Right lobe of liver (tissue), 6 donors: ENCODE measurements at regions not wholly inside any gene's neighbourhood (a gene's known extent, or its start where the extent isn't known, plus 50 kb on each side); places are given as distances from the start of the nearest gene placed in this dataset.
"Not testable (repeated sequence)": the region's sequence is repeated elsewhere in the genome, so short reads cannot be mapped to it uniquely, and the experiment has no call there.

Experiments
- ATAC-seq, 4 donors: fragments of 200-7000 bp; cut with Tn5 transposase; one replicate each; pipeline ENCODE4 v1.9.1; 2020; ENCODE audit warnings: mild to moderate bottlenecking in 4 of 4, moderate library complexity in 4 of 4
- DNase-seq, 3 donors: peaks; one replicate each; pipeline ENCODE4 v3.0.0-alpha.2; 2020
- H3K27ac ChIP-seq, 3 donors: fragments of 200-600 bp; one replicate each; pipeline ENCODE4 v1.8.0; 2022
- H3K27me3 ChIP-seq, 2 donors: fragments of 200-600 bp; one replicate each; pipeline ENCODE4 v1.8.0; 2022
- H3K36me3 ChIP-seq, 4 donors: fragments of 200-600 bp; sonication (generic) in 1 of 4; one replicate each; pipeline versions ENCODE4 v1.5.1 to v1.8.0; 2017 to 2022; ENCODE audit warnings: control low read depth in 1 of 4
- H3K4me1 ChIP-seq, 4 donors: fragments of 200-600 bp; sonication (generic) in 1 of 4; one replicate each; pipeline versions ENCODE4 v1.5.1 to v1.8.0; 2017 to 2022; ENCODE audit warnings: control low read depth in 1 of 4
- H3K4me3 ChIP-seq, 3 donors: fragments of 200-600 bp; one replicate each; pipeline ENCODE4 v1.8.0; 2022
- H3K9me3 ChIP-seq, 4 donors: fragments of 200-600 bp; sonication (generic) in 1 of 4; one replicate each; pipeline versions ENCODE4 v1.5.1 to v1.8.0; 2017 to 2022; ENCODE audit warnings: control low read depth in 1 of 4
- CTCF ChIP-seq, 4 donors: fragments of 200-600 bp in 3 of 4; fragments of 450-650 bp in 1 of 4; IDR thresholded peaks; one replicate each; pipeline versions ENCODE4 v1.5.1 to v1.8.0; 2016 to 2022; ENCODE audit warnings: antibody characterized with exemption in 4 of 4, mild to moderate bottlenecking in 2 of 4
- POLR2A ChIP-seq: fragments of 450-650 bp; IDR thresholded peaks from one replicate; pipeline ENCODE4 v1.6.1; 2017; ENCODE audit warnings: antibody characterized with exemption, mild to moderate bottlenecking
- WGBS: methylation state at CpG from one replicate; pipeline ENCODE4 v1.1.6; 2018; ENCODE audit warnings: low coverage, low lambda C conversion rate; ENCODE audit not compliant: insufficient coverage; ENCODE audit errors: missing lambda C conversion rate; 5-methylcytosine and 5-hydroxymethylcytosine counted together
- intact Hi-C, 2 donors: fragments of 100-400 bp; cut with DNase I; formaldehyde crosslinking; loops; one replicate each; pipeline versions ENCODE4 v1.11.2 to v1.14.1; 2022
- donor health status: DM: no; HTN: yes; CAD: no.
- donor health status: DM: no; HTN: no; CAD: no.
- donor health status: DM: no; HTN: no; CAD: no.
- donor health status: DM: no; HTN: yes; CAD: no.
- donor health status: DM: no; HTN: yes; CAD: no.

GRCh38 chr5:39928709-39929108 lies 503.9 kb upstream of the DAB2 start:
- Histone ChIP-seq H3K4me3 (no peak overlapping the region), H3K27ac (no peak overlapping the region), H3K36me3 (no peaks in the 10 kb centered on the region), H3K4me1 (no peaks in the 10 kb centered on the region), H3K27me3 (no peaks in the 10 kb centered on the region), H3K9me3 (no peaks in the 10 kb centered on the region)
- intact Hi-C loops, result no loop called here
- ATAC-seq (no peak), DNase-seq (no peak)
- TF ChIP-seq CTCF (IDR thresholded peaks at IDR 0.05) (no peak), POLR2A (no peak)
- 61% methylated on average over 6 of the region's 6 CpGs for WGBS

GRCh38 chr5:39919876-39920275 lies 495.1 kb upstream of the DAB2 start:
- intact Hi-C loops, result no loop called here
- Histone ChIP-seq H3K4me1 (no peaks in the 10 kb centered on the region), H3K9me3 (no peaks in the 10 kb centered on the region), H3K27ac (no peak overlapping the region), H3K27me3 (no peaks in the 10 kb centered on the region), H3K4me3 (no peak overlapping the region), H3K36me3 (no peaks in the 10 kb centered on the region)
- DNase-seq (no peak), ATAC-seq (no peak)
- WGBS, result 81% methylated on average over 1 of the region's 1 CpG
- TF ChIP-seq POLR2A (no peak), CTCF (IDR thresholded peaks at IDR 0.05) (no peak)

- DNase-seq, result no peak
- Histone ChIP-seq H3K36me3 (no peaks in the 10 kb centered on the region), H3K4me1 (no peaks in the 10 kb centered on the region), H3K27ac (no peak overlapping the region), H3K9me3 (no peaks in the 10 kb centered on the region), H3K27me3 (no peaks in the 10 kb centered on the region), H3K4me3 (no peak overlapping the region)
- intact Hi-C loops, result no loop called here
- ATAC-seq, result no peak
- TF ChIP-seq CTCF (IDR thresholded peaks at IDR 0.05) (no peak), POLR2A (no peak)
Observed at GRCh38 chr5:39912906-39913305, 488.1 kb upstream of the DAB2 start.

GRCh38 chr5:39907267-39907951 lies 482.6 kb upstream of the DAB2 start:
- H3K4me3 ChIP-seq, ATAC-seq, H3K36me3 ChIP-seq, intact Hi-C loops, H3K4me1 ChIP-seq, H3K9me3 ChIP-seq, H3K27ac ChIP-seq, H3K27me3 ChIP-seq: not testable (repeated sequence)
- WGBS, result 20% methylated on average over 1 of the region's 19 CpGs
- DNase-seq, result peak in 1 of 3 donors; percentile 11

- H3K36me3 ChIP-seq, result no peaks in the 10 kb centered on the region
- 61% methylated on average over 1 of the region's 1 CpG for WGBS
- no peaks in the 10 kb centered on the region for H3K9me3 ChIP-seq
- H3K4me1 ChIP-seq, result no peaks in the 10 kb centered on the region
- ATAC-seq, result no peak
- H3K27me3 ChIP-seq, result no peaks in the 10 kb centered on the region
- no peak for DNase-seq
- H3K4me3 ChIP-seq, result no peak overlapping the region
- H3K27ac ChIP-seq, result no peak overlapping the region
- TF ChIP-seq POLR2A (no peak), CTCF (IDR thresholded peaks at IDR 0.05) (no peak)
- intact Hi-C loops, result no loop called here
Observed at GRCh38 chr5:39906146-39906545, 481.4 kb upstream of the DAB2 start.
